ENCODE measurements at regions not wholly inside any gene's neighbourhood (a gene's known extent, or its start where the extent isn't known, plus 50 kb on each side); places are given as distances from the start of the nearest gene placed in this dataset.
"Not testable (repeated sequence)": the region's sequence is repeated elsewhere in the genome, so short reads cannot be mapped to it uniquely, and the experiment has no call there.

DNA sequence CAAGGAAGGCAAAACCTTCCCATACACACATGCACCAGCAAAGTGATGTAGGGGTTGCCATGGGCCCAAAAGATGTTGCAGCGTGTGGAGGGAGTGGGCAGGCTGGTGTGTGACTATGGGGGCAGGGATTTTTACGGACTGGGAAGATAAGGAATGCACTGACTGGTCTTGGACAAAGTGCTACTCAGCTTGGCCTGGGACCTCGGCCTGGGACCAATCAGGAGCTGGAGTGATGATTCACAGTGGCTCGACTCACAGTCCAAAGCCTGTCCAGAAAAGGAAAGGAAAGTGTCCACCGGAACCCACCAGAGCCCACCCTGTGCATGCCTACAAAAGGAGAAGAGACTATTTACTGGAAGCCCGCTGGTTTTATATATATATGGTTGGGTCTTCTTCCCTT, 567.0 kb upstream of the GNPDA2 start:
- H3K36me3 Mint-ChIP-seq (ENCODE audit: low read depth) = no peaks in the 10 kb centered on the region
- H3K4me3 Mint-ChIP-seq (ENCODE audit: low read depth) = no peak overlapping the region
- no peak for DNase-seq (ENCODE audit: low spot score)
- peaks cover 48% of the 10 kb centered on the region for H3K9me3 Mint-ChIP-seq
- H3K4me1 Mint-ChIP-seq (ENCODE audit: low read depth) = no peaks in the 10 kb centered on the region
- H3K27ac Mint-ChIP-seq = no peak overlapping the region
- intact Hi-C loops (cut with micrococcal nuclease) = no loop called here
- no peaks in the 10 kb centered on the region for H3K27me3 Mint-ChIP-seq (ENCODE audit: low read depth)

GRCh38 chr4:45292844-45293243, 566.5 kb upstream of the GNPDA2 start:
- H3K27ac Mint-ChIP-seq = no peak overlapping the region
- H3K36me3 Mint-ChIP-seq (ENCODE audit: low read depth) = no peaks in the 10 kb centered on the region
- H3K4me3 Mint-ChIP-seq (ENCODE audit: low read depth) = no peak overlapping the region
- no peak for DNase-seq (ENCODE audit: low spot score)
- peaks cover 44% of the 10 kb centered on the region for H3K9me3 Mint-ChIP-seq
- H3K4me1 Mint-ChIP-seq (ENCODE audit: low read depth) = no peaks in the 10 kb centered on the region
- intact Hi-C loops (cut with micrococcal nuclease) = no loop called here
- H3K27me3 Mint-ChIP-seq (ENCODE audit: low read depth) = no peaks in the 10 kb centered on the region

GRCh38 chr4:45284400-45285085, 558.2 kb upstream of the GNPDA2 start:
- H3K4me1 Mint-ChIP-seq (ENCODE audit: low read depth) = no peaks in the 10 kb centered on the region
- peaks cover 20% of the 10 kb centered on the region for H3K9me3 Mint-ChIP-seq
- no peak for DNase-seq (ENCODE audit: low spot score)
- no peaks in the 10 kb centered on the region for H3K36me3 Mint-ChIP-seq (ENCODE audit: low read depth)
- H3K27me3 Mint-ChIP-seq (ENCODE audit: low read depth) = no peaks in the 10 kb centered on the region
- H3K4me3 Mint-ChIP-seq (ENCODE audit: low read depth) = no peak overlapping the region
- intact Hi-C loops (cut with micrococcal nuclease) = no loop called here
- H3K27ac Mint-ChIP-seq = no peak overlapping the region

DNA sequence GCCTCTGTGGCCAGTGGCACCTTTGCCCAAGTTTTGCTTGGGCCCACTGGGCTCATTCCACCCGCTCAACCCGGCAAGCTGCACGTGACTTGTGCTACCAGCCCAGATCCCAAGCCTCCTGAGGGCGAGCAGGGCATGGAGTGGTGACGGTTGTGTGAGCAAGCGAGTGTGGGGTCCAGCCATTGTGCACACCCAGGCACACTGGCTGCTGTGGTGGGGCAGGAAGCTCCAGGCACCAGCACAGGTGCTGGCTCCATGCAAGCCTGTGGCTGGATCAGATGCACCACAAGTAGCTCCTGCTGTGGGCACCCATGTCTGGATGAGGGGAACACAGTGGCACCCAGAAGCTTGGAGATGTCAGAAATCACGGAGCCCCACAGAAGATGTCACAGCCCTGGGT, 557.0 kb upstream of the GNPDA2 start:
- H3K27ac Mint-ChIP-seq = no peak overlapping the region
- DNase-seq (ENCODE audit: low spot score) = no peak
- intact Hi-C loops (cut with micrococcal nuclease) = no loop called here
- no peaks in the 10 kb centered on the region for H3K27me3 Mint-ChIP-seq (ENCODE audit: low read depth)
- no peak overlapping the region for H3K4me3 Mint-ChIP-seq (ENCODE audit: low read depth)
- H3K9me3 Mint-ChIP-seq = peaks cover 16% of the 10 kb centered on the region
- H3K4me1 Mint-ChIP-seq (ENCODE audit: low read depth) = no peaks in the 10 kb centered on the region
- H3K36me3 Mint-ChIP-seq (ENCODE audit: low read depth) = no peaks in the 10 kb centered on the region

DNA sequence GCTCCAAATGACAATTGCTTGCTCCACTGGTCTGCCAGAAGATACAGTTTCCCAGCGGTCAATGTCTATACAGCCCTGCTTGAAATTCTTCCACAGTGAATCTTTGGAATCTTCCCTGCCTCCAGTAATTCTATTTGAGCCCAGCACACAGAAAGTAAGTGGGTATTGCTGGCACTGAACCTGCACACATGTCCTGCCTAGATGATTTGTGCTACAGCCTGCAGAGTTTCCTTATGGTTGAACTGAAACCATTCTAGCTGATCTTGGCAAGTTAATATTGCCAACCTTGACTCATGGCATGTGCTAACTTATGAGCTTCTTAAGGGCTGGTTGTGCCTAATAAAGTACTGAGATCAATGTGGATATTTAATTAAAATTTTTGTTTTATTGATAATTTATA, 553.8 kb upstream of the GNPDA2 start:
- no peaks in the 10 kb centered on the region for H3K27me3 Mint-ChIP-seq (ENCODE audit: low read depth)
- no peak for DNase-seq (ENCODE audit: low spot score)
- peaks cover 7% of the 10 kb centered on the region for H3K9me3 Mint-ChIP-seq

DNA sequence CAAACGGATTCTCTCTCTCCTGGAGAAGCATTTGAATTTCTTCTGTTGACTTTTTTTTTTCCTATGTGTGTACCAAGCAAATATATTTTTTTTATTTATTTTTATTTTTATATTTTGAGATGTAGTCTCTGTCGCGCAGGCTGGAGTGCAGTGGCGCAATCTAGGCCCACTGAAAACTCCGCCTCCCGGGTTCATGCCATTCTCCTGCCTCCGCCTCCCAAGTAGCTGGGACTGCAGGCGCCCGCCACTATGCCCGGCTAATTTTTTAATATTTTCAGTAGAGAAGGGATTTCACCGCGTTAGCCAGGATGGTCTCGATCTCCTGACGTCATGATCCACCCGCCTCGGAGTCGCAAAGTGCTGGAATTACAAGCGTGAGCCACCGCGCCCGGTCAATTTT, 549.5 kb upstream of the GNPDA2 start:
- Mint-ChIP-seq H3K27me3 (ENCODE audit: low read depth) (no peaks in the 10 kb centered on the region), H3K9me3 (peaks cover 17% of the 10 kb centered on the region), H3K27ac (no peak overlapping the region), H3K36me3 (ENCODE audit: low read depth) (no peaks in the 10 kb centered on the region), H3K4me3 (ENCODE audit: low read depth) (no peak overlapping the region), H3K4me1 (ENCODE audit: low read depth) (no peaks in the 10 kb centered on the region)
- intact Hi-C loops (cut with micrococcal nuclease) = no loop called here
- no peak for DNase-seq (ENCODE audit: low spot score)

More for the DNA sequence above, 553.8 kb upstream of the GNPDA2 start:
- no peak overlapping the region for H3K4me3 Mint-ChIP-seq (ENCODE audit: low read depth)
- H3K36me3 Mint-ChIP-seq (ENCODE audit: low read depth) = no peaks in the 10 kb centered on the region
- no peaks in the 10 kb centered on the region for H3K4me1 Mint-ChIP-seq (ENCODE audit: low read depth)
- intact Hi-C loops (cut with micrococcal nuclease) = no loop called here
- no peak overlapping the region for H3K27ac Mint-ChIP-seq

DNA sequence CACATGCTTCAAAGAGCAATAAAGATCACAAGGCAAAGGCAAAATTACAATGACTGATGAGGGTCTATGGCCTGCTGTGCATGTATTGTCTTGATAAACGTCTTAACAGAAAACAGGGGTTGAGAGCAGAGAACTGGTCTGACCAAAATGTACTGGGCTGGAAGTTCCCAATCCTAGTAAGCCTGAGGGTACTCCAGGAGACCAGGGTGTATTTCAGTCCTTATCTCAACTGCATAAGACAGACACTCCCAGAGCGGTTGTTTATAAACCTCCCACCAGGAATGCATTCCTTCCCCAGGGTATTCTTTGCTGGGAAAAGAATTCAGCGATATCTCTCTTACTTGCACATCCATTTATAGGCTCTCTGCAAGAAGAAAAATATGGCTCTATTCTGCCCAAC, 521.8 kb upstream of the GNPDA2 start:
- H3K9me3 Mint-ChIP-seq = peaks cover 20% of the 10 kb centered on the region
- H3K27me3 Mint-ChIP-seq (ENCODE audit: low read depth); H3K4me1 Mint-ChIP-seq (ENCODE audit: low read depth); H3K4me3 Mint-ChIP-seq (ENCODE audit: low read depth); H3K36me3 Mint-ChIP-seq (ENCODE audit: low read depth); DNase-seq (ENCODE audit: low spot score); H3K27ac Mint-ChIP-seq; intact Hi-C loops (cut with micrococcal nuclease): not testable (repeated sequence)

DNA sequence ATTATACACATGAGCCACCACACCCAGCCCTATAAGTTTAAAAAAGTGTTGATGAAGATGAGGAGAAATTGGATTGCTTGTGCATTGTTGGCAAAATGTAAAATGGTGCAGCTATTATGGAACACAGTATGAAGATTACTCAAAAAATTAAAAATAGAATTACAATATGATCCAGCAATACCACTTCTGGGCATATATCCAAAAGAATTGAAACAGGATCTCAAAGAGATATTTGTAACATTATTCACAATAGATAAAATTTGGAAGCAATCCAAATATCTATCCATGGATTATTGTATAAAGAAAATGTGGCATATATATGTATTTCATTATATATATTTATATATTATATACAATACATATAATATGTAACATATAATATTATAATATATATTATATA, 515.6 kb upstream of the GNPDA2 start:
- no peaks in the 10 kb centered on the region for H3K36me3 Mint-ChIP-seq (ENCODE audit: low read depth)
- no peak overlapping the region for H3K4me3 Mint-ChIP-seq (ENCODE audit: low read depth)
- H3K4me1 Mint-ChIP-seq (ENCODE audit: low read depth) = no peaks in the 10 kb centered on the region
- peaks cover 13% of the 10 kb centered on the region for H3K9me3 Mint-ChIP-seq
- no peaks in the 10 kb centered on the region for H3K27me3 Mint-ChIP-seq (ENCODE audit: low read depth)
- H3K27ac Mint-ChIP-seq = no peak overlapping the region
- DNase-seq (ENCODE audit: low spot score) = no peak
- intact Hi-C loops (cut with micrococcal nuclease) = no loop called here

DNA sequence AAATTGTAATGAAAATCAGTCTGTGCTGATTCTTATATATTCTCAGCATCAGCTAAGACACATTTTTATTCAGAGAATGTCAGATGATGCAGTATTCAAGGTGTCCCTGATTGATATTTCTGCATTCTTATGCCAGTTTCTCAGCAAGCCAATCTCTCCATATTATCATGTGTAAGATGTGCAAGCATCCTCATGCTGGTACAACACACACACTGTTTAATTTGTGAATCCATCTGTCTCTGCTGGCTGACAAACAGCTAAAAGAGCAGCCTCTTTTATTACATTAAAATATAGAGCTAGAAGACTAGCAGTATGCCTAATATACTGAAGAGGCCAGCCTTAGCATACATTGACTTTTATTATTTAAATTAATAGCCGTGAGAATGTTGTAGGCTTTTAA, 502.9 kb upstream of the GNPDA2 start:
- H3K4me1 Mint-ChIP-seq (ENCODE audit: low read depth) = no peaks in the 10 kb centered on the region
- no peak overlapping the region for H3K4me3 Mint-ChIP-seq (ENCODE audit: low read depth)
- intact Hi-C loops (cut with micrococcal nuclease) = no loop called here
- DNase-seq (ENCODE audit: low spot score) = no peak
- no peaks in the 10 kb centered on the region for H3K27me3 Mint-ChIP-seq (ENCODE audit: low read depth)
- H3K9me3 Mint-ChIP-seq = peaks cover 15% of the 10 kb centered on the region
- no peaks in the 10 kb centered on the region for H3K36me3 Mint-ChIP-seq (ENCODE audit: low read depth)
- no peak overlapping the region for H3K27ac Mint-ChIP-seq

DNA sequence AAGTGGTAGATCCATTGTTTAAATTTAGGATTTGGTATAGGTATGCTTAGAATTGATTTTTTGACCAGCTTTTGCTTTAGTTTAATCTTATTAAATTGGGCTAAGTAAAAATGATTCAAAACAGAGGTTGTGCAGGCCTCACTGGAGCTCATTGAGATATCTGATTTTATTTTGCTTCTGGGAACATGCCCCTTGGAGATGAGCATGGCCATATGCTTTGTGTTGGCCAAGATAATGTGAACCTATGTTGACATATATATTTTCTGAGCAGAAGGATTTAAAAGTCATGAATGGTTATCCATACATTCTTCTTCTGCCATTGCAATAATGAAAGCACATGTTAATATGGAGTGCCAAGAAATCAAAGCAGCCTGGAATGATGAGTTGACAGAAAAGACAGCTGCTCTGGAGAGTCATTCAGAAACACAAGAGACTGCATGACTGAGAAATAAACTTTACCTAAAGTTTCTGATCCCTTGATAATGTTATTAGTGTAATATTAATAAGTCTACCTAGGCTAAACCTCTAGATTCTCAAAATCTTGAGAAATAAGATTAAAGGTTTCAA, 489.7 kb upstream of the GNPDA2 start:
- no peak overlapping the region for H3K27ac Mint-ChIP-seq
- no peak for DNase-seq (ENCODE audit: low spot score)
- H3K4me3 Mint-ChIP-seq (ENCODE audit: low read depth) = no peak overlapping the region
- H3K36me3 Mint-ChIP-seq (ENCODE audit: low read depth) = no peaks in the 10 kb centered on the region
- intact Hi-C loops (cut with micrococcal nuclease) = no loop called here
- no peaks in the 10 kb centered on the region for H3K27me3 Mint-ChIP-seq (ENCODE audit: low read depth)
- no peaks in the 10 kb centered on the region for H3K4me1 Mint-ChIP-seq (ENCODE audit: low read depth)
- H3K9me3 Mint-ChIP-seq = peaks cover 4% of the 10 kb centered on the region

GRCh38 chr4:45208476-45208875, 482.1 kb upstream of the GNPDA2 start:
- H3K9me3 Mint-ChIP-seq = peaks cover 16% of the 10 kb centered on the region
- H3K4me1 Mint-ChIP-seq (ENCODE audit: low read depth); H3K4me3 Mint-ChIP-seq (ENCODE audit: low read depth); intact Hi-C loops (cut with micrococcal nuclease); H3K36me3 Mint-ChIP-seq (ENCODE audit: low read depth); H3K27ac Mint-ChIP-seq; DNase-seq (ENCODE audit: low spot score); H3K27me3 Mint-ChIP-seq (ENCODE audit: low read depth): not testable (repeated sequence)

DNA sequence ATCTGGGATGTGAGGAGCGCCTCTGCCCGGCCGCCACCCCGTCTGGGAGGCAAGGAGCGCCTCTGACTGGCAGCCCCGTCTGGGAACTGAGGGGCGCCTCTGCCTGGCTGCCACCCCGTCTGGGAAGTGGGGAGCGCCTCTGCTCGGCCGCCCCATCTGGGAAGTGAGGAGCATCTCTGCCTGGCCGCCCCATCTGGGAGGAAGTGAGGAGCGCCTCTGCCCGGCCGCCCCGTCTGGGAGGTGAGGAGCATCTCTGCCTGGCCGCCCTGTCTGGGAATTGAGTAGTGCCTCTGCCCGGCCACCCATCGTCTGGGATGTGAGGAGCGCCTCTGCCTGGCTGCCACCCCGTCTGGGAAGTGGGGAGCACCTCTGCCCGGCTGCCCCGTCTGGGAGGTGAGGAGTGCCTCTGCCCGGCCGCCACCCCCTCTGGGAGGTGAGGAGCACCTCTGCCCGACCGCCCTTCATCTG, 481.5 kb upstream of the GNPDA2 start:
- not testable (repeated sequence) for H3K27ac Mint-ChIP-seq

DNA sequence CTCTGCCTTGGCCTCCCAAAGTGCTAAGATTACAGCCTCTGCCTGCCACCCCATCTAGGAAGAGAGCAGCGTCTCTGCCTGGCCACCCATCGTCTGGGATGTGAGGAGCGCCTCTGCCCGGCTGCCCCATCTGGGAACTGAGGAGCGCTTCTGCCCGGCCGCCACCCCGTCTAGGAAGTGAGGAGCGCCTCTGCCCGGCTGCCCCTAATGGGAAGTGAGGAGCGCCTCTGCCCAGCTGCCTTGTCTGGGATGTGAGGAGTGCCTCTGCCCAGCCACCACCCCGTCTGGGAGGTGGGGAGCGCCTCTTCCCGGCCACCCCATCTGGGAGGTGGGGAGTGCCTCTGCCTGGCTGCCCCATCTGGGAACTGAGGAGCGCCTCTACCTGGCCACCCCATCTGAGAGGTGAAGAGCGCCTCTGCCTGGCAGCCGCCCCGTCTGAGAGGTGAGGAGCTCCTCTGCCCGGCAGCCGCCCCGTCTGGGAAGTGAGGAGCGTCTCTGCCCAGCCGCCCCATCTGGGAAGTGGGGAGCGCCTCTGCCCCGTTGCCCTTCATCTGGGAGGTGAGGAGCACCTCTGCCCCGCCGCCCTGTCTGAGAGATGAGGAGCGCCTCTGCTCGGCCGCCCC, 481.0 kb upstream of the GNPDA2 start:
- H3K27me3 Mint-ChIP-seq (ENCODE audit: low read depth); H3K27ac Mint-ChIP-seq; intact Hi-C loops (cut with micrococcal nuclease); H3K36me3 Mint-ChIP-seq (ENCODE audit: low read depth); H3K4me1 Mint-ChIP-seq (ENCODE audit: low read depth); H3K4me3 Mint-ChIP-seq (ENCODE audit: low read depth); DNase-seq (ENCODE audit: low spot score): not testable (repeated sequence)
- peaks cover 16% of the 10 kb centered on the region for H3K9me3 Mint-ChIP-seq

More for the DNA sequence above, 481.5 kb upstream of the GNPDA2 start:
- intact Hi-C loops (cut with micrococcal nuclease); H3K27me3 Mint-ChIP-seq (ENCODE audit: low read depth); DNase-seq (ENCODE audit: low spot score); H3K4me3 Mint-ChIP-seq (ENCODE audit: low read depth); H3K36me3 Mint-ChIP-seq (ENCODE audit: low read depth); H3K4me1 Mint-ChIP-seq (ENCODE audit: low read depth): not testable (repeated sequence)
- H3K9me3 Mint-ChIP-seq = peaks cover 16% of the 10 kb centered on the region

Data from activated T-helper 2 cell treated with anti-CD3 and anti-CD28 coated beads, Interferon-gamma antibody, Interleukin-2, Interleukin-4, amounts not matched to agents 10 μg/mL and 5 μg/mL and 100 μg/mL, durations not matched to agents 14 hours and 24 hours and 36 hours (primary cell).